Large intestine (tissue), 3 donors: ENCODE measurements at regions not wholly inside any gene's neighbourhood (a gene's known extent, or its start where the extent isn't known, plus 50 kb on each side); places are given as distances from the start of the nearest gene placed in this dataset.
"Not testable (repeated sequence)": the region's sequence is repeated elsewhere in the genome, so short reads cannot be mapped to it uniquely, and the experiment has no call there.

Experiments used
- DNase-seq, 2 donors: peaks; one replicate each; pipeline versions ENCODE4 v3.0.0 to v3.0.0-alpha.2; 2013
- H3K27ac ChIP-seq: one replicate; pipeline ENCODE4 v1.5.1; 2013; ENCODE audit warnings: low read length
- H3K27me3 ChIP-seq: 2 replicates; pipeline ENCODE4 v1.6.1; 2013; ENCODE audit warnings: low read length; ENCODE audit not compliant: control insufficient read depth, insufficient read depth
- H3K36me3 ChIP-seq: 2 replicates; pipeline ENCODE4 v1.6.1; 2013; ENCODE audit warnings: low read length; ENCODE audit not compliant: control insufficient read depth, insufficient read depth
- H3K4me1 ChIP-seq: one replicate; pipeline ENCODE4 v1.6.1; 2013; ENCODE audit warnings: low read length; ENCODE audit not compliant: control insufficient read depth, insufficient read depth
- H3K4me3 ChIP-seq: one replicate; pipeline ENCODE4 v1.5.1; 2013; ENCODE audit warnings: low read length
- H3K9me3 ChIP-seq: one replicate; pipeline ENCODE4 v1.6.1; 2013; ENCODE audit warnings: mild to moderate bottlenecking, low read depth, low read length, moderate library complexity; ENCODE audit not compliant: control insufficient read depth
- WGBS: methylation state at CpG from one replicate; pipeline ENCODE4 v1.1.5; 2013; ENCODE audit warnings: low lambda C conversion rate; ENCODE audit not compliant: insufficient coverage; 5-methylcytosine and 5-hydroxymethylcytosine counted together

DNA sequence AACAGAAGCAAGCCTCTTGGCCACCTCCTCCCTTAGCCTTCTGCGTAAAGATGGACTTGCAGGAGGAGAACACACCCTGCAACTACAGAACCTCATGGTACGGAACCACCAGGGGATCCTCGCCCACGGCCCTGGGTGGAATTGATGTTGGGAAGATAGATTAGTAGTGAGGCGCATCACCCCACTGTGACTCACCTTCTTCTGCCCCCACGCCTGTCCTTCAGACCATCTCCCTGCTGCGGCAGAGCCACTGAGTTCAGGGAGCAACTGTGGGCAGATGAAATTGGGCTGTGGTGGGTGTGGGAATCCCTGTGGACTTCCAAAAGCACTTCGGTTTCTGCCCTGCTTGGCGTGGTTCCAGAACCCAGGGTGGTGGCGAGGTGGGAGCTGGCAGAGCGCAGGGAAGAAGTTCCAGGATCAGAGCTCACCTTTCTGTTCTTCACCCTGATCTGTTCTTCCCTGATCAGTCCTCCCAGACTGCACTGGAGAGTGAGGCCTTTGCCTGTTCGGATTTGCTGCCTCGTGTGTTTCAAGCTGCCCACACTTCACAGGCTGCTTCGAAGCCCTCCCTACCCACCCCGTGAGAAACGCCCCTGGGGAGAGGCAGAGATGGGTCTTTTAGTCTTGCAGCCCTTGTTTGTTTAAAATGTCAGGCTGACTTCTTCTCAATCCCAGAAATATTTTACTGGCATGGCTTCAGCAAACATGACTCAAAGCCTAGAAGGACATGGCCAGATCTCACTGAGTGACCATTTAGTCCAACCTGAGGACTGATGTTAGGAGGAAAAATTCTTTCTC, 92.8 kb upstream of the MLN start:
- Histone ChIP-seq H3K27me3 (no peaks in the 10 kb centered on the region), H3K9me3 (no peaks in the 10 kb centered on the region), H3K4me3 (no peak overlapping the region), H3K36me3 (no peaks in the 10 kb centered on the region), H3K4me1 (peaks cover 20% of the 10 kb centered on the region), H3K27ac (no peak overlapping the region)
- DNase-seq, result no peak
- WGBS, result no CpG with 5 or more reads among the region's 16 CpGs

DNA sequence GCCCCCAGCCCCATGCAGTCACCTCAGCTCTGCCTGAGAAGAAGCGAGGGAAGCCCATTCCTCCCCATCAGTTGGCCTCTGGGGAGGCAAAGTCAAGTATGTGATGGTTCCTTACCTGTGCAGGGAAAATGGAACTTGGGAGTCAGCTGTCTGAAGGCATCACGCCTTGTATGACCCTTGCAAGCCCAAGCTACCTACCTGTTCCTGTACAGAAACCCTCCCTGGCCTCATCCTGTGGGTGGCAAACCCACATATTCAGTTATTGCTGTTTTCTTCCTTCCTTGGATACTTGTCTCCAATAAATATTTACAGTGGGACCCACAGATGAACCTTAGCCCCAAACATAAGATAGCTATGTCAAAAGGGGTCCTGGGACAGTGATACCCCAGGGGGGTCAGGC, 92.2 kb upstream of the MLN start:
- Histone ChIP-seq H3K4me1 (peaks cover 26% of the 10 kb centered on the region), H3K9me3 (no peaks in the 10 kb centered on the region), H3K27ac (no peak overlapping the region), H3K27me3 (no peaks in the 10 kb centered on the region), H3K36me3 (no peaks in the 10 kb centered on the region), H3K4me3 (no peak overlapping the region)
- no peak for DNase-seq
- WGBS, result no CpG with 5 or more reads among the region's 2 CpGs

DNA sequence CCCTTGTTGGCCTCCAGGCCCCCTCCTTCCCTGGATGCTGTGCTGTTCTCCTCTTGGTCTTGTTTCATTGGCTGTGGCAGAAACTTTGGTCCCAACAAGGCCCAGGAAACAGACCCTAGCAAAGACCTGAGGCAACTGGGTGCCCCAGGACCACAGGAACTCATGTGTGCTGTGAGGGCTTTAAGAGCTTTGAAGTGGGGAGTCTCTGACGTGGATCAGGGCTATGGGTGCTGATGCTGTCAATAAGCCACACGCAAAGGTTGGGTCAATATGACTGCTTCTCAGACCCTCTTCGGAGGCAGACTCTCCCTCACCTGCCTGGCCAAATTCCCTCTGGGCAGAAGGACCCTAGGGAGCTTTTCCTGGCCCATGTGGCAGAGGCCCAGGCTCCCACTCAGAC, 91.5 kb upstream of the MLN start:
- 100% methylated on average over 1 of the region's 3 CpGs for WGBS
- no peaks in the 10 kb centered on the region for H3K9me3 ChIP-seq
- no peak for DNase-seq
- H3K36me3 ChIP-seq, result no peaks in the 10 kb centered on the region
- H3K4me1 ChIP-seq, result peaks cover 30% of the 10 kb centered on the region
- H3K27ac ChIP-seq, result no peak overlapping the region
- no peak overlapping the region for H3K4me3 ChIP-seq
- H3K27me3 ChIP-seq, result no peaks in the 10 kb centered on the region

DNA sequence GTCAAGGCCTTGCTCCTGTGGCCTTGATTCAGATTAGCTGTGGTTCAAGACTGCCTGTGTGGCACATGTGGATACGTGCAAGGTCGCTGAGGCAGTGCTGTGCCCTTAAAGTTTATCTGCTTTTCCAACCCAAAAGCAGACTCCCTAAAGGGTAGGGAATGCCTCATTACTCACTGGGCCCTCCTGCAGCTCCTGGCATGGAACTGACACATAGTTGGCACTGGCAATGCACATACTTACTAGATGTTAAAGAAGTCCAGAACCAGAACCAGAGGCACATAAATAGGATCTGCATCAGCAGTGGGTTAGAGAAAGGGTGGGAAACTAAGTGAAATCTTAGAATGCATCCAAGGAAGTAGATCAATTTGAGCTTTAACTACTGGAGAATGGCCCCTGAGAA, 90.6 kb upstream of the MLN start:
- H3K4me3 ChIP-seq, result no peak overlapping the region
- H3K27ac ChIP-seq, result no peak overlapping the region
- DNase-seq, result no peak
- WGBS, result no CpG with 5 or more reads among the region's 2 CpGs
- H3K4me1 ChIP-seq, result peaks cover 37% of the 10 kb centered on the region
- H3K36me3 ChIP-seq, result no peaks in the 10 kb centered on the region
- no peaks in the 10 kb centered on the region for H3K27me3 ChIP-seq
- H3K9me3 ChIP-seq, result no peaks in the 10 kb centered on the region

DNA sequence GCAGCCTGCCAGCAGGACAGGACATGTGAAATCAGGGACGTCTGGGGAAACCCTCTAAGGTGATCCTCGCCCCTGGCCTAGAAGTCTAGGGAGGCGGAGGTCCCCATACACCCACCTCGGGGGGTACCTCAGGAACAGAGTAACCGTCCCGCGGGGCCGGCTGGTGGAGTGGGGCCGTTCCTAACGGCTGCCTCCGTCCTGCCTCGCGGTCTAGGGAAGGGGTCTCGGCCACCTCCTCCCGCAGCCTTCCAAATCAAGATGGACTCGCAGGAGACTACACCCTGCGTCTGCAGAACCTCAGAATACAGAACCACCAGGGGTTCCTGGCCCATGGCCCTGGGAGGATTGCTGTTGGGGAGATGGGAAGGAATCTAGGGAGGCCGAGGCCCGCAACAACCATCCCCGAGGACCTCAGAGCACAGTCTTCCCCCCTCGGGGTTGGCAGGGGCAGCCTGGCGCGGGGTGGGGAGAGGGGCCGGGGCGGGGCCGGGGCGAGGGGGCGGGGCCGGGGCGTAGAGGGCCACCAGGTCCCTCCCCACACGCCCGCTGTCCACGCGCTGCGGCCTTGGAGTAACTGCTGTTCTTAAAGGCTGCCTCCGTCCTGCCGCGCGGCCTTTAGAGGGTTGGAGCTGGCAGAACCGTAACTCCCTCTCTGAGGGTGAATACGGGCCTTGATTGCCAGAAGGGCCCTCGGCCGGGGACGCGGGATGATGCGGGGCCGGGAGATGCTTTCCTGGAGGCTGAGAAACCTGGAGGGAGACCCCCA, 89.0 kb upstream of the MLN start:
- 100% methylated on average over 2 of the region's 47 CpGs for WGBS
- DNase-seq, result no peak

DNA sequence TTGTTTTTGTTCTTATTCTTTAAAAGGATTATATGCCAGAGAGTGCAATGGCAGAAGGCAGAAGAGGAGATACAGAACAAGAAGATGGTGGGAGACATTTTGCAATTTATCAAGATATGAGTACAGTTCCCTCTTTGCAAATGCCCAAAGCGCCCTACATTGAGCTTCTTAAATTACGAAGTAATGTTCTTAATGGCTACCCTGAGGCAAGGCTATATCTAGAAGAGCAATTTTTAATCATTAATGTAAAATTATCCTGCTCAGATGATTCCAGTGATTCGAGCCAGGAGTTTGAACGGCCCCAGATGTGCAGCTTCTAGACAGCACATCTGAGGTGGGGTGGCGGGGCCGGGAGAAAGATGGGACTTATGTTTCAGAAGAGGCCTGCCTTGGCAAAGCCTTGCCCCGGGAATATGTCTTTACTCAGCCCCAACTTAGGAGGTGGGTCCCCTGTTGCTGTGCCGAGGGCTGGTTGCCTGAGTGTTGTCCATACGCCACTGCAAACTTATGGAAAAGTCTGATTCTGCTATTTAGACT, 84.9 kb upstream of the MLN start:
- Histone ChIP-seq H3K4me3 (no peak overlapping the region), H3K27ac (no peak overlapping the region), H3K27me3 (no peaks in the 10 kb centered on the region), H3K36me3 (no peaks in the 10 kb centered on the region), H3K9me3 (no peaks in the 10 kb centered on the region), H3K4me1 (peaks cover 59% of the 10 kb centered on the region)
- no peak for DNase-seq
- WGBS, result no CpG with 5 or more reads among the region's 9 CpGs

More for the DNA sequence above, 89.0 kb upstream of the MLN start:
- Histone ChIP-seq H3K4me3 (no peak overlapping the region), H3K27ac (no peak overlapping the region), H3K4me1 (peaks cover 37% of the 10 kb centered on the region), H3K36me3 (no peaks in the 10 kb centered on the region), H3K9me3 (no peaks in the 10 kb centered on the region), H3K27me3 (no peaks in the 10 kb centered on the region)

DNA sequence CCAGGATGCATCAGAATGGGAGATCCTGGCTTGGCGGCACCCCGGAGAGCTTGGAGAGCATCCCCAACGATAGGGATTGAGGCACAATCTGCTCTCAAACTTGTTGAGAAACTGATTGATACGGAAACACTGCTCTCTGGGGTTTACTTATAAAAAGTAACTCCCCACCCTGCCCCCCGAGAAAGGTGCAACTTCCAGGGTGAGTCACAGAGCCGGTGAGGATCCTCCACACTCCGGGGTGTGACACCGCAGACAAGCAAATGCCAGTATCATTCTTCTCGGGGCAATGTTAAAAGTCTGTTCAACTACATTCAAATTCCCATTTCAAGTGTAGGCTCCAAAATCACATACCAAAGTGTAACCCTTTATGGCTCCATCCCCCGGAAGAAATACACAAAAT, 84.4 kb upstream of the MLN start:
- no peak for DNase-seq
- Histone ChIP-seq H3K36me3 (no peaks in the 10 kb centered on the region), H3K27me3 (no peaks in the 10 kb centered on the region), H3K27ac (no peak overlapping the region), H3K4me1 (peaks cover 62% of the 10 kb centered on the region), H3K4me3 (no peak overlapping the region), H3K9me3 (no peaks in the 10 kb centered on the region)
- no CpG with 5 or more reads among the region's 10 CpGs for WGBS

DNA sequence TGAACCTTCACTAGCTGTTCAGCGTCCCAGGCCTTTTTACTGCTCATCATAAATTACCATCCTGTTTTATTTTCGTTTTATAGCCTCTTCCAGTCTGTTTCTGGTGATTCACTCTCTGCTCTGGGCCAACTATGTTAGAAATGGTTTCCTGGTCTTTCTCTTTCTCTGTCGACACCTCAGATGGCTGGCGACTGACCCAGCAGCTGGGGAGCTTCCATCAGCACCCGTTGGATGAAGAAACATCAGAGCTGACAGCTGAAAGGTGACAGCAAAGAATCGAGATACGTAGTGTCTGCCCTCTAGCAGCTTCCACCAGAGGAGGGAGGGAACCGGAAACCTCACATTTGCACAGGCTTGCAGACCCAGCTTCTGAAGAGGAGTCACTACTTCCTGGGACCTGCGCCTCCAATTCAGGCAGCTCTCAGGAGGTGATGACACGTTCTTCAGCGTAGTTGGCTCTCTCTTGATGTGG, 82.9 kb upstream of the MLN start:
- Histone ChIP-seq H3K27me3 (no peaks in the 10 kb centered on the region), H3K36me3 (no peaks in the 10 kb centered on the region), H3K4me1 (peaks cover 61% of the 10 kb centered on the region), H3K9me3 (no peaks in the 10 kb centered on the region), H3K27ac (peak overlapping the region; percentile 77), H3K4me3 (no peak overlapping the region)
- peak; percentile 48 to 82 for DNase-seq
- WGBS, result 13% methylated on average over 1 of the region's 11 CpGs

DNA sequence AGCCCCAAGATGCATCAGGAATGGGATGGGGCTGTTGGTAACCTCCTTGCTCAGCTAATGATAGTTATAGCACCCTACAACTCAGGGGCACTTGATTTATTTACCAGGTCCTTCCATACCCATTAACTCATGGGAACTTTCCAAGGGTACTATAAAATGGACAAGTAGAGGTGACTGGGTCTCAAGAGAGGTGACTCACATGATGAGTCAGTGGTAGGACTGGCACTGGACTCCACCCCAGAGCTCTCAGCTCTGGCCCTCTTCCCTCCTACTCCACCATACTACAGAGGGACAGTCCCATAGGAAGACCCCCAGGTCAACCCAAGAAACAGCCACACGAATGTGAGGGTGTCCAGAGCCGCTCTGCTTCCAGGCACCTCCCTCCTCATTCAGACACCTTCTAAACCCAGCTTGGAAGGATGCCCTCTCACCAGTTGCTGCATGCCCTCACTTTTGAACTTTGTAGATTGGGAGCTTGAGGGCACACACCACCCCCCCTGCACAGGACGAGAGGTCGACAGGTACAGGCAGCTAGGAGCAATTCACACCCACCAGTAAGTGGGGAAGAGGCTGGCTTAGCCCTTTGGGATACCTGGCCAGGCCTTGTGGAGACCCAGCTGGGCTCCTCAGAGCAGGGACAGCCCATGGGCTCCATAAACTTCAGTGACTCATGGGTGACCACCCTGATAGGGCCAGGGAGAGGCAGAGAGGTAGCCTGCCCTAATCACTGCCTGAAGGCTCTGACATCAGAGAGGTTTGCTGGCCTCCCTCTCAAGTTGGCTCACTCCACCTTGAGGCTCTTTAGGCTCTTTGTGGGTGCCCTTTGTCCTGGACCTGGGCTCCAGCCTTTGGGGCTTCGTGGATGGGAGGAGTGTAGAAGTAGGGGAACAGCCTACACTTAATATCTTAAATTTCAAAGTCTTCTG, 81.6 kb upstream of the MLN start:
- Histone ChIP-seq H3K27me3 (no peaks in the 10 kb centered on the region), H3K36me3 (no peaks in the 10 kb centered on the region), H3K4me3 (no peak overlapping the region), H3K27ac (peak overlapping the region; percentile 77), H3K9me3 (no peaks in the 10 kb centered on the region), H3K4me1 (peaks cover 51% of the 10 kb centered on the region)
- DNase-seq, result no peak
- no CpG with 5 or more reads among the region's 5 CpGs for WGBS

DNA sequence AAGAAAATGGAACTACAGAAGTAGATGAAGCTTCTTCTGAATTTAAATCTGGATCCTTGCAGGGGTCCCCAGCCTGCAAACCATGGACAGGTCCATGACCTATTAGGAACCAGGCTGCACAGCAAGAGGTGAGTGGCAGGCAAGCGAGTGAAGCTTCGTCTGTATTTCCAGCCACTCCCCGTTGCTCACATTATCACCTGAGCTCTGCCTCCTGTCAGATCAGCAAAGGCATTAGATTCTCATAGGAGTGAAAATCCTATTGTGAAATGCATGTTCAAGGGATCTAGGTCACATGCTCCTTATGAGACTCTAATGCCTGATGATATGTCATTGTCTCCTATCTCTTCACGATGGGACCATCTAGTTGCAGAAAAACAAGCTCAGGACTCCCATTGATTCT, 79.8 kb upstream of the MLN start:
- H3K27me3 ChIP-seq, H3K4me3 ChIP-seq, H3K27ac ChIP-seq, H3K9me3 ChIP-seq, H3K36me3 ChIP-seq: not testable (repeated sequence)
- WGBS, result 0% methylated on average over 1 of the region's 4 CpGs
- DNase-seq, result peak; percentile 37 to 64
- peaks cover 56% of the 10 kb centered on the region for H3K4me1 ChIP-seq
